ENCODE measurements at regions not wholly inside any gene's neighbourhood (a gene's known extent, or its start where the extent isn't known, plus 50 kb on each side); places are given as distances from the start of the nearest gene placed in this dataset.

DNA sequence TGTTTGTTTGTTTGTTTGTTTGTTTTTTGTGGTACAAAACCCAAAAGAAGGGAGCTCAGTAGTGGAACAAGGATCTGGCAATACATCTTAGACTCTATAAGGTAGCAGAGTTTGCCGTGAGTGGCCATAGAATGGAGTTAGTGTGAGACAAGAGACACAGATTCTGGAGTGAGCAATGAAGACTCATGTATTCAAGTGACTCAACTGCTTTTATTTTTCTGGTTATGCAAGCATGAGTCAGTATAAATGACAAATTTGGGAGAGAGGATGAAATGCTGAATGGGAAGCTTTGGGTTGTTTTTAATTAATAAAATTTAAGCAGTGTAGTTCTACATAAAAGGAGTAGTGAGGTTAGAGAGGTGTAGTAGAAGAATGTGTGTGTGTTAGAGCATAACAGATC, 143.6 kb upstream of the ANO5 start:
- H4K20me1 ChIP-seq (replicated peaks; ENCODE audit: control insufficient read depth, extremely low read depth, insufficient read depth, low read length): no peaks in the 10 kb centered on the region
- H3K27me3 ChIP-seq (ENCODE audit: control insufficient read depth in 2 of 2, insufficient read depth in 2 of 2, low read length in 2 of 2): no peaks in the 10 kb centered on the region
- H3K4me1 ChIP-seq (ENCODE audit: control insufficient read depth, extremely low read depth, insufficient read depth, low read length): no peaks in the 10 kb centered on the region
- DNase-seq (ENCODE audit: low read depth, low spot score) (no peak), FAIRE-seq (no peak)
- no peak overlapping the region for H3K9ac ChIP-seq (replicated peaks; ENCODE audit: extremely low read depth, insufficient read depth, low read length)
- H3K27ac ChIP-seq (ENCODE audit: insufficient read depth, low read depth, low read length): no peak overlapping the region
- no peak overlapping the region for H2AFZ ChIP-seq (ENCODE audit: low read depth, low read length)
- peaks cover 3% of the 10 kb centered on the region for H3K9me3 ChIP-seq (replicated peaks; ENCODE audit: control insufficient read depth, insufficient read depth, low read length)
- BruUV-seq (replicated peaks): no TSS peak
- POLR2A ChIA-PET: no interaction called here
- CTCF ChIA-PET: no interaction called here
- no peaks in the 10 kb centered on the region for H3K79me2 ChIP-seq (ENCODE audit: control insufficient read depth, insufficient read depth, low read length)
- H3K36me3 ChIP-seq (ENCODE audit: control insufficient read depth in 2 of 2, extremely low read depth in 1 of 2, insufficient read depth in 2 of 2, low read length in 2 of 2): no peaks in the 10 kb centered on the region
- intact Hi-C loops (cut with micrococcal nuclease) (no loop called here), dilution Hi-C loops (cut with MboI; ENCODE audit: extremely low pct_ligation_motif_present, low sequenced_read_pairs) (no loop called here)
- H3K4me2 ChIP-seq (ENCODE audit: insufficient read depth, low read length): no peak overlapping the region
- no peak overlapping the region for H3K4me3 ChIP-seq (replicated peaks in 1 of 3; ENCODE audit: insufficient read depth in 1 of 3, low read depth in 1 of 3, low read length in 3 of 3)
- no peak for TF ChIP-seq EZH2 (IDR thresholded peaks at IDR 0.05; ENCODE audit: borderline replicate concordance, low read depth, low read length, severe bottlenecking)
- TF ChIP-seq, protein P1, sequence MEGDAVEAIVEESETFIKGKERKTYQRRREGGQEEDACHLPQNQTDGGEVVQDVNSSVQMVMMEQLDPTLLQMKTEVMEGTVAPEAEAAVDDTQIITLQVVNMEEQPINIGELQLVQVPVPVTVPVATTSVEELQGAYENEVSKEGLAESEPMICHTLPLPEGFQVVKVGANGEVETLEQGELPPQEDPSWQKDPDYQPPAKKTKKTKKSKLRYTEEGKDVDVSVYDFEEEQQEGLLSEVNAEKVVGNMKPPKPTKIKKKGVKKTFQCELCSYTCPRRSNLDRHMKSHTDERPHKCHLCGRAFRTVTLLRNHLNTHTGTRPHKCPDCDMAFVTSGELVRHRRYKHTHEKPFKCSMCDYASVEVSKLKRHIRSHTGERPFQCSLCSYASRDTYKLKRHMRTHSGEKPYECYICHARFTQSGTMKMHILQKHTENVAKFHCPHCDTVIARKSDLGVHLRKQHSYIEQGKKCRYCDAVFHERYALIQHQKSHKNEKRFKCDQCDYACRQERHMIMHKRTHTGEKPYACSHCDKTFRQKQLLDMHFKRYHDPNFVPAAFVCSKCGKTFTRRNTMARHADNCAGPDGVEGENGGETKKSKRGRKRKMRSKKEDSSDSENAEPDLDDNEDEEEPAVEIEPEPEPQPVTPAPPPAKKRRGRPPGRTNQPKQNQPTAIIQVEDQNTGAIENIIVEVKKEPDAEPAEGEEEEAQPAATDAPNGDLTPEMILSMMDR (IDR thresholded peaks at IDR 0.05; ENCODE audit: extremely low read depth in 1 of 2, insufficient read depth in 1 of 2, low read depth in 1 of 2, low read length in 2 of 2): no peak
- TF ChIP-seq GATA2 (IDR thresholded peaks at IDR 0.05; ENCODE audit: insufficient read depth, insufficient read length, low read depth, low read length): no peak
- no peak for TF ChIP-seq POLR2A (IDR thresholded peaks at IDR 0.05; ENCODE audit: low read depth, low read length)
- no peak for TF ChIP-seq MYC (IDR thresholded peaks at IDR 0.05; ENCODE audit: low read depth, low read length)
- no peak for TF ChIP-seq POLR2AphosphoS5 (IDR thresholded peaks at IDR 0.05; ENCODE audit: insufficient read depth, low read depth, low read length)
- TF ChIP-seq JUN (IDR thresholded peaks at IDR 0.05; ENCODE audit: borderline replicate concordance, insufficient read depth, insufficient read length, low read depth): no peak
- TF ChIP-seq, protein P2, sequence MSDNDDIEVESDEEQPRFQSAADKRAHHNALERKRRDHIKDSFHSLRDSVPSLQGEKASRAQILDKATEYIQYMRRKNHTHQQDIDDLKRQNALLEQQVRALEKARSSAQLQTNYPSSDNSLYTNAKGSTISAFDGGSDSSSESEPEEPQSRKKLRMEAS (IDR thresholded peaks at IDR 0.05; ENCODE audit: insufficient read depth, insufficient read length): no peak
- TF ChIP-seq FOS (IDR thresholded peaks at IDR 0.05; ENCODE audit: borderline replicate concordance, insufficient read depth, low read length): no peak
- H3K9me1 ChIP-seq (replicated peaks; ENCODE audit: control insufficient read depth, extremely low read depth, insufficient read depth, low read length): no peaks in the 10 kb centered on the region

Measured in endothelial cell of umbilical vein (primary cell).